Activated CD4-positive, alpha-beta T cell treated with anti-CD3 and anti-CD28 coated beads for 36 hours (primary cell): ENCODE measurements at regions not wholly inside any gene's neighbourhood (a gene's known extent, or its start where the extent isn't known, plus 50 kb on each side); places are given as distances from the start of the nearest gene placed in this dataset.
"Not testable (repeated sequence)": the region's sequence is repeated elsewhere in the genome, so short reads cannot be mapped to it uniquely, and the experiment has no call there.

Experiments
- ATAC-seq: fragments of 200-7000 bp; cut with Tn5 transposase; one replicate; pipeline ENCODE4 v1.10.0; 2021; ENCODE audit warnings: mild to moderate bottlenecking, moderate library complexity
- CTCF ChIA-PET: fragments of 350-600 bp; sonication (Branson Sonifier 250); formaldehyde crosslinking; loops from one replicate; lab custom pipeline; 2021; ENCODE audit warnings: antibody characterized with exemption; lab: Charles Lee
- POLR2A ChIA-PET: fragments of 350-600 bp; sonication (Branson Sonifier 250); formaldehyde crosslinking; loops from one replicate; lab custom pipeline; 2021; ENCODE audit warnings: antibody characterized with exemption, inconsistent platforms; lab: Charles Lee
- DNase-seq: peaks from one replicate; pipeline ENCODE4 v3.0.0-alpha.2; 2020
- H3K27ac Mint-ChIP-seq: one replicate; pipeline ENCODE4 v1.8.0; 2021; ENCODE audit warnings: mixed read lengths
- H3K27me3 Mint-ChIP-seq: one replicate; pipeline ENCODE4 v1.8.0; 2021; ENCODE audit warnings: mixed read lengths
- H3K36me3 Mint-ChIP-seq: one replicate; pipeline ENCODE4 v1.8.0; 2021; ENCODE audit warnings: low read depth, mixed read lengths
- H3K4me1 Mint-ChIP-seq: one replicate; pipeline ENCODE4 v1.8.0; 2021; ENCODE audit warnings: mixed read lengths
- H3K4me3 Mint-ChIP-seq: one replicate; pipeline ENCODE4 v1.8.0; 2021; ENCODE audit warnings: mild to moderate bottlenecking, moderate library complexity, mixed read lengths
- H3K9me3 Mint-ChIP-seq: one replicate; pipeline ENCODE4 v1.8.0; 2021; ENCODE audit warnings: low read depth, mixed read lengths
- intact Hi-C, 2 experiments: fragments of 100-400 bp; cut with DNase I in 1 of 2; cut with micrococcal nuclease in 1 of 2; formaldehyde crosslinking; loops; one replicate each; pipeline versions ENCODE4 v1.14.2 to v1.15.1; 2022 to 2024; cut with DNase I, micrococcal nuclease

- H3K27ac Mint-ChIP-seq, ATAC-seq, H3K4me3 Mint-ChIP-seq, POLR2A ChIA-PET, intact Hi-C loops, DNase-seq, H3K4me1 Mint-ChIP-seq, CTCF ChIA-PET, H3K27me3 Mint-ChIP-seq: not testable (repeated sequence)
- Mint-ChIP-seq H3K36me3 (peaks cover 11% of the 10 kb centered on the region), H3K9me3 (peaks cover 49% of the 10 kb centered on the region)
Measured at GRCh38 chr22:11057955-11058547, 4469.9 kb upstream of the OR11H1 start.

- POLR2A ChIA-PET, H3K4me3 Mint-ChIP-seq: not testable (repeated sequence)
Measured at GRCh38 chr22:11059129-11059528, 4468.9 kb upstream of the OR11H1 start.

GRCh38 chr22:11060797-11061196 lies 4467.2 kb upstream of the OR11H1 start:
- H3K36me3 Mint-ChIP-seq, ATAC-seq, DNase-seq, H3K4me3 Mint-ChIP-seq, H3K27me3 Mint-ChIP-seq, CTCF ChIA-PET, H3K27ac Mint-ChIP-seq, H3K4me1 Mint-ChIP-seq, intact Hi-C loops, POLR2A ChIA-PET: not testable (repeated sequence)
- peaks cover 53% of the 10 kb centered on the region for H3K9me3 Mint-ChIP-seq

More at GRCh38 chr22:11059129-11059528, 4468.9 kb upstream of the OR11H1 start:
- H3K4me1 Mint-ChIP-seq, H3K27me3 Mint-ChIP-seq, intact Hi-C loops, H3K27ac Mint-ChIP-seq, CTCF ChIA-PET, ATAC-seq, DNase-seq, H3K36me3 Mint-ChIP-seq: not testable (repeated sequence)
- peaks cover 53% of the 10 kb centered on the region for H3K9me3 Mint-ChIP-seq

GRCh38 chr22:11062534-11062933 lies 4465.5 kb upstream of the OR11H1 start:
- intact Hi-C loops, H3K27ac Mint-ChIP-seq, DNase-seq: not testable (repeated sequence)

GRCh38 chr22:11063022-11063685 lies 4464.8 kb upstream of the OR11H1 start:
- H3K4me3 Mint-ChIP-seq, intact Hi-C loops, ATAC-seq, DNase-seq, H3K36me3 Mint-ChIP-seq, POLR2A ChIA-PET, H3K4me1 Mint-ChIP-seq, H3K27me3 Mint-ChIP-seq, H3K27ac Mint-ChIP-seq, CTCF ChIA-PET: not testable (repeated sequence)
- peaks cover 58% of the 10 kb centered on the region for H3K9me3 Mint-ChIP-seq

More at GRCh38 chr22:11062534-11062933, 4465.5 kb upstream of the OR11H1 start:
- H3K4me3 Mint-ChIP-seq, H3K27me3 Mint-ChIP-seq, CTCF ChIA-PET, ATAC-seq, H3K4me1 Mint-ChIP-seq, POLR2A ChIA-PET, H3K36me3 Mint-ChIP-seq: not testable (repeated sequence)
- H3K9me3 Mint-ChIP-seq, result peaks cover 55% of the 10 kb centered on the region

GRCh38 chr22:11065210-11065609 lies 4462.8 kb upstream of the OR11H1 start:
- H3K36me3 Mint-ChIP-seq, H3K27me3 Mint-ChIP-seq, CTCF ChIA-PET, H3K4me3 Mint-ChIP-seq, POLR2A ChIA-PET, H3K27ac Mint-ChIP-seq, ATAC-seq, DNase-seq, intact Hi-C loops, H3K4me1 Mint-ChIP-seq: not testable (repeated sequence)
- peaks cover 55% of the 10 kb centered on the region for H3K9me3 Mint-ChIP-seq

GRCh38 chr22:11065876-11066457 lies 4462.0 kb upstream of the OR11H1 start:
- POLR2A ChIA-PET, H3K27ac Mint-ChIP-seq, H3K36me3 Mint-ChIP-seq, H3K27me3 Mint-ChIP-seq, CTCF ChIA-PET, DNase-seq, ATAC-seq, H3K4me3 Mint-ChIP-seq, intact Hi-C loops, H3K4me1 Mint-ChIP-seq: not testable (repeated sequence)
- peaks cover 53% of the 10 kb centered on the region for H3K9me3 Mint-ChIP-seq

GRCh38 chr22:11066458-11067285 lies 4461.3 kb upstream of the OR11H1 start:
- ChIA-PET CTCF (interaction anchor here (1.0 kb wide), 1 partner anchor 285 kb away, joined by 3 read pairs; no protein-coding TSS in a partner anchor), POLR2A (no interaction called here)
- no peak overlapping the region for H3K4me3 Mint-ChIP-seq
- H3K9me3 Mint-ChIP-seq, result peaks cover 51% of the 10 kb centered on the region
- intact Hi-C loops, result no loop called here
- no peak overlapping the region for H3K27ac Mint-ChIP-seq
- H3K36me3 Mint-ChIP-seq, result peaks cover 9% of the 10 kb centered on the region
- DNase-seq (no peak), ATAC-seq (no peak)
- H3K27me3 Mint-ChIP-seq, result no peaks in the 10 kb centered on the region
- no peaks in the 10 kb centered on the region for H3K4me1 Mint-ChIP-seq

GRCh38 chr22:11067286-11067871 lies 4460.6 kb upstream of the OR11H1 start:
- H3K27ac Mint-ChIP-seq, H3K27me3 Mint-ChIP-seq, ATAC-seq, intact Hi-C loops, H3K4me1 Mint-ChIP-seq, DNase-seq, H3K4me3 Mint-ChIP-seq, POLR2A ChIA-PET, H3K36me3 Mint-ChIP-seq: not testable (repeated sequence)
- peaks cover 47% of the 10 kb centered on the region for H3K9me3 Mint-ChIP-seq
- CTCF ChIA-PET, result interaction anchor here (1.0 kb wide), 1 partner anchor 285 kb away, joined by 3 read pairs; no protein-coding TSS in a partner anchor

- H3K27ac Mint-ChIP-seq, CTCF ChIA-PET, H3K4me1 Mint-ChIP-seq, POLR2A ChIA-PET, ATAC-seq, DNase-seq, intact Hi-C loops, H3K36me3 Mint-ChIP-seq, H3K27me3 Mint-ChIP-seq, H3K4me3 Mint-ChIP-seq: not testable (repeated sequence)
- H3K9me3 Mint-ChIP-seq, result peaks cover 44% of the 10 kb centered on the region
Measured at GRCh38 chr22:11067937-11068336, 4460.1 kb upstream of the OR11H1 start.

GRCh38 chr22:11068406-11068805 lies 4459.6 kb upstream of the OR11H1 start:
- H3K4me3 Mint-ChIP-seq, ATAC-seq, POLR2A ChIA-PET, DNase-seq, CTCF ChIA-PET, H3K27me3 Mint-ChIP-seq, H3K27ac Mint-ChIP-seq, H3K4me1 Mint-ChIP-seq, H3K36me3 Mint-ChIP-seq, intact Hi-C loops: not testable (repeated sequence)
- peaks cover 39% of the 10 kb centered on the region for H3K9me3 Mint-ChIP-seq
